HepG2 (cell line): ENCODE measurements at regions not wholly inside any gene's neighbourhood (a gene's known extent, or its start where the extent isn't known, plus 50 kb on each side); places are given as distances from the start of the nearest gene placed in this dataset.
"Not testable (repeated sequence)": the region's sequence is repeated elsewhere in the genome, so short reads cannot be mapped to it uniquely, and the experiment has no call there.

Source experiments
- HCFC1 ChIP-seq: fragments of 150-350 bp; IDR thresholded peaks from 2 replicates; pipeline ENCODE4 v1.6.1; 2014; ENCODE audit warnings: low read depth, low read length
- ZKSCAN1 ChIP-seq: fragments of 150-350 bp; IDR thresholded peaks from 2 replicates; pipeline ENCODE4 v1.6.1; 2014; ENCODE audit warnings: low read length
- ZNF274 ChIP-seq: sonication (generic); formaldehyde crosslinking; IDR thresholded peaks from 2 replicates; pipeline ENCODE4 v1.5.1; 2020; ENCODE audit warnings: mild to moderate bottlenecking, missing genetic modification reagents
- ZNF331 ChIP-seq: sonication (generic); formaldehyde crosslinking; IDR thresholded peaks from 2 replicates; pipeline ENCODE4 v1.4.0; 2020; ENCODE audit warnings: missing genetic modification reagents

- TF ChIP-seq ZKSCAN1; ZNF274 (CRISPR knock-in tag); ZNF331 (CRISPR knock-in tag); HCFC1: not testable (repeated sequence)
Measured at GRCh38 chr4:189810318-189811181, 130.1 kb upstream of the FRG1 start.
